ENCODE measurements at regions not wholly inside any gene's neighbourhood (a gene's known extent, or its start where the extent isn't known, plus 50 kb on each side); places are given as distances from the start of the nearest gene placed in this dataset.

DNA sequence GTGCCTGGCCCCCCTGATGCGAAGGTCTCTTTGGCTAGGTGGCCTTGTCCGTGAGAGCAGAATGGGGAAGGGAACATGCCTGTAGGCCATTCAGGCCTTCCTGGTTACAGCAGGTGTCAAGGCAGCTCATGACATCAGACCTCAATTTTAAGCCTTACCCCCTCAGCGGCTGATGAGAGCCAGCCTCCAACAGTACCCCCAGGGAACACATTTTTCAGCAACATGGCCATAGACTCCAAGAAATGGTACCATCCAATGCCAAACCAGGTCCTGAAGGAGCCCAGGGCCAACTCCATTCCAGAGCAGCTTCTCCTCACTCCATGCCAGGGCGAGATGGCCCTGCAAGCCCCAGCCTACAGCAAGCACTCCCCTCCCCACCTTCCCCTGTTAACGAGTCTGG lies 199.2 kb downstream of the SMAD2 start:
- TF ChIP-seq CTCF (IDR thresholded peaks at IDR 0.05; ENCODE audit: low read length) (no peak), EZH2phosphoT487 (IDR thresholded peaks at IDR 0.05; ENCODE audit: low read length) (no peak), EZH2 (optimal IDR thresholded peaks at IDR 0.05; ENCODE audit: low read depth, low read length) (no peak)

Measured in MM.1S (cell line).